ENCODE measurements at regions not wholly inside any gene's neighbourhood (a gene's known extent, or its start where the extent isn't known, plus 50 kb on each side); places are given as distances from the start of the nearest gene placed in this dataset.
"Not testable (repeated sequence)": the region's sequence is repeated elsewhere in the genome, so short reads cannot be mapped to it uniquely, and the experiment has no call there.

DNA sequence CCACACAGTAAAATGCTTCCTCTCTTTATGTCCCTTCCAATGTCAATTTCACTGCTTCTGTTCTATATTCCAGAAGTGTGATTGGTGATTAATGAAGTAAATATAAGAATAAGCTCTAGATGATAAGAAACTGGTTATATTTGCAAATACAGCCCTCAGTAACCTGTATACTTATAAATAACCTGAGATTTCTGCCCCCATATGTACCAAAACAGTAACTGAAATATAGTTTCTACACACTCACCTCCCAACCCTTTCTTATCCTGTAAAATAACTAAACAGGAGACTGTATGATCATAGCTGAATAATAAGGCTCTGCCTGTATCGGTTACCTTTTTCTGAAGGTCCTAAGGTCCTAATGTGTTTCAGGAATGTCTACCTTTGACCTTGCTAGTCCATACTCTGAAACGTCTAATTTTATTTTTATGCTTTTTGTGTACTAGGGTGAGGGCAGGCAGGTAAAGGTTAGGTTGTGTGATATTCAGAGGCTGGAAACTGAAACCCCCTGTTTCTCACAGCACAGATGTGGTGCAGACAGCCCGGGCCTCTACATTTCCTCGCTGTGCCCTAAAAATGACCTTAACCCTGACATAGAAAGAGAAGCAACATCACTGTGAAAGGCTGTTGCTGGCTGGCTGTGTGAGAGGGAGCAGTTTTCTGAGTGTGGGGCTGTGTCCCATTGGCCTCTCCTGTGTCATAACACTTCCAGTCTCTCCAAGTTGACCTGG lies 378.8 kb downstream of the CENPW start:
- no peak for DNase-seq (ENCODE audit: low read depth in 4 of 6, low spot score in 6 of 6)
- H3K27me3 ChIP-seq (ENCODE audit: control insufficient read depth, insufficient read depth, low read length), result no peaks in the 10 kb centered on the region
- WGBS (ENCODE audit: insufficient coverage), result 88% methylated on average over 2 of the region's 4 CpGs
- no peaks in the 10 kb centered on the region for H3K36me3 ChIP-seq (ENCODE audit: control insufficient read depth, insufficient read depth, low read length)
- H3K9me3 ChIP-seq (ENCODE audit: control insufficient read depth, insufficient read depth, low read length), result no peaks in the 10 kb centered on the region
- no peaks in the 10 kb centered on the region for H3K4me1 ChIP-seq (ENCODE audit: control insufficient read depth, insufficient read depth, low read length)
- no peak overlapping the region for H3K4me3 ChIP-seq (ENCODE audit: low read depth, low read length)
- H3K27ac ChIP-seq (ENCODE audit: low read depth, low read length), result no peak overlapping the region

DNA sequence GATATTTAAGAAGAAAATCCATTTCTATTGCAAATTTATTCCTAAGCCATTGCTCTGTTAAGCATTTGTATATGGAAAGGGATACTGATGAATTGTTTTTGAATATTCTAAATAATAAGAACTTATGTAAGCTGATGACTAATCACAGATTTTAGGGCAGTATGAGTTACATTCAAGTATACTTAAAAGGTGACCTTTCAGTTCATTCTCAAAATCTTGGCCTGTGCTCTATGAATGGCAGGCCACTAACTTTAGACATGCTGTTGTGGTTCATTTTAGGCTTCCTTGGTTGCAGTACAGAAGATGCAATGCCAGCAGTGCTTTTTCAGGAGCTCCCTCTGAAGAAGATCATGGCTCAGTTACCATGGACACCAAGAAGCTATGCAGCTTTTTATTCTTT lies 380.4 kb downstream of the CENPW start:
- DNase-seq (ENCODE audit: low read depth in 4 of 6, low spot score in 6 of 6), result no peak
- H3K4me3 ChIP-seq (ENCODE audit: low read depth, low read length), result no peak overlapping the region

DNA sequence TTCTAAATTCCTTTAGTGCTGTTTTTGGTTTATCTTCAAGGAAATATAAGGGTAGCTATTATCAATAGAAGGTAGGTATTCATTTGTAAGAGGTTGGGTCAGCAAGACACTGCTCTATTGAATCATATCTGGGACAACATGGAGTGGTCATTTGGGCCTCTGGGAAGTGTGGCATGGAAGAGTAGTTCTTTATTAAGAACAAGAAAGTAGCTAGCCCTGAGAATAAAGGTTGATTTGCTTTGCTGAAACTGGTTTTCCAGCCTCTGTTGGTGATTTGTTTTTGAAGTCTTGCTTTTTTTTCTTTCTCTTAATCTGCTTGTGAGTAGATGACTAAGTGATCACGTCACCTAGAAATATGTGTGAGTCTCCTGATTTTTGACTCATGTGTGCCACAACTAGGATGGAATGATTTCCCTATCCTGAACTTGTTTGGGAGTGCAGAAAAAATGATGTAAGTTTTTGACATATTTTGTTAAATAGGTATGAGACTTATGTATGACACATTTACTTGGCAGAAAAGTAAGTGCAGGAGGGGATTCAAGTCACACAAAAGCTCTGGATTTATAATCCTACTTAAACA lies 381.8 kb downstream of the CENPW start:
- H3K36me3 ChIP-seq (ENCODE audit: control insufficient read depth, insufficient read depth, low read length), result no peaks in the 10 kb centered on the region
- H3K9me3 ChIP-seq (ENCODE audit: control insufficient read depth, insufficient read depth, low read length), result no peaks in the 10 kb centered on the region
- WGBS (ENCODE audit: insufficient coverage), result 100% methylated on average over 1 of the region's 1 CpG
- H3K27me3 ChIP-seq (ENCODE audit: control insufficient read depth, insufficient read depth, low read length), result no peaks in the 10 kb centered on the region
- DNase-seq (ENCODE audit: low read depth in 4 of 6, low spot score in 6 of 6), result no peak
- no peak overlapping the region for H3K27ac ChIP-seq (ENCODE audit: low read depth, low read length)
- H3K4me1 ChIP-seq (ENCODE audit: control insufficient read depth, insufficient read depth, low read length), result no peaks in the 10 kb centered on the region
- no peak overlapping the region for H3K4me3 ChIP-seq (ENCODE audit: low read depth, low read length)

More for the DNA sequence above, 380.4 kb downstream of the CENPW start:
- Histone ChIP-seq H3K4me1 (ENCODE audit: control insufficient read depth, insufficient read depth, low read length) (no peaks in the 10 kb centered on the region), H3K27ac (ENCODE audit: low read depth, low read length) (no peak overlapping the region), H3K36me3 (ENCODE audit: control insufficient read depth, insufficient read depth, low read length) (no peaks in the 10 kb centered on the region), H3K9me3 (ENCODE audit: control insufficient read depth, insufficient read depth, low read length) (no peaks in the 10 kb centered on the region), H3K27me3 (ENCODE audit: control insufficient read depth, insufficient read depth, low read length) (no peaks in the 10 kb centered on the region)

DNA sequence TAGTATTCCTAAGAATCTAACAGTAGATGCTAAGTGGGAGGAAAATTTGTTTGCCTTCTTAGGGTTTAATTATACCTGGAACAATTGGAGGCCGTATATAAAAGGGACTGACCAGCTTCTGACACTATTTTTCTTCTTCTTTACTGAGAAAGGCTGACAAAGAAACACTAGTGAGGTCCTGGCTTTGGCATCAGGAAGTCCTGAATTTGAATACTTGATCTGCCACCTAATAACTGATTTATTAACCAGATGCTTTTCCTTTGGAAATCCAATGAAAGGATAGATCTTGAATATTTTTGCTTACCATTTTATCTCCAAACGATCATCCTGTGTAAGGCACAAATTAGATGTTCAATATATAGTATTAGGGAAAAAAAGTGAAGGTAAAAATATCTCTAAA lies 382.5 kb downstream of the CENPW start:
- no peaks in the 10 kb centered on the region for H3K4me1 ChIP-seq (ENCODE audit: control insufficient read depth, insufficient read depth, low read length)
- WGBS (ENCODE audit: insufficient coverage), result no CpG with 5 or more reads among the region's 2 CpGs
- DNase-seq (ENCODE audit: low read depth in 4 of 6, low spot score in 6 of 6), result no peak
- H3K9me3 ChIP-seq (ENCODE audit: control insufficient read depth, insufficient read depth, low read length), result no peaks in the 10 kb centered on the region
- H3K27ac ChIP-seq (ENCODE audit: low read depth, low read length), result no peak overlapping the region
- no peak overlapping the region for H3K4me3 ChIP-seq (ENCODE audit: low read depth, low read length)
- H3K36me3 ChIP-seq (ENCODE audit: control insufficient read depth, insufficient read depth, low read length), result no peaks in the 10 kb centered on the region
- no peaks in the 10 kb centered on the region for H3K27me3 ChIP-seq (ENCODE audit: control insufficient read depth, insufficient read depth, low read length)

DNA sequence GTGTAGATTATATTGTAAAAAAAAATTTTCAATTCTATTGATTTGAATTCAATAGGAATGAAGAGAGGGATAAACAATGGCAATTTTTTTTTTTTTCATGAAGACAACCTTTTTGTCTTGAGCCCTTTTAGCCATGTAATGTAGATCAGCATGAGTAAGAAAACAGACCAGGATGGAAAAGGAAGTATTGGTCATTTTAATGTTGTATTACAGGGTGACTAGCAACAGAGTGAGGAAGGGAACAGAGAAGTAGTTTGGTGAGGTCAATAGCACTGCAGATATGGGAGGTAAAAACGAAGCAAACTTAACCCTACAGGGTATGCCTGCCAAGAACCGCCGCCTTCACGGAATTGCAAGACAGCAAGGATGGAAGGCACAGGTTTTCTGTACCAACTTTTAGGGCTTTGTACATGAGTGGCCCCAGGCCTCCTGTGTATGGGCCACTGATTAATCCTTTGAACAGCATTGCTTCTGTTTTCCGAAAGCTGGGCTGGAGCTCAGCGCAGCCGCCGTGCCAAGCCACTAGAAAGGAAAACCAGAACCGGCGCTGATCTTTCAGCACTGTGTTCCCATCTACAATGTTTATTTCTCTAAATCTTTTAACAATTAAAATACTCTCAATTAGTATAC lies 383.7 kb downstream of the CENPW start:
- Histone ChIP-seq H3K4me3 (ENCODE audit: low read depth, low read length) (no peak overlapping the region), H3K4me1 (ENCODE audit: control insufficient read depth, insufficient read depth, low read length) (no peaks in the 10 kb centered on the region), H3K27ac (ENCODE audit: low read depth, low read length) (no peak overlapping the region), H3K27me3 (ENCODE audit: control insufficient read depth, insufficient read depth, low read length) (no peaks in the 10 kb centered on the region), H3K9me3 (ENCODE audit: control insufficient read depth, insufficient read depth, low read length) (no peaks in the 10 kb centered on the region), H3K36me3 (ENCODE audit: control insufficient read depth, insufficient read depth, low read length) (no peaks in the 10 kb centered on the region)
- DNase-seq (ENCODE audit: low read depth in 4 of 6, low spot score in 6 of 6), result no peak
- 98% methylated on average over 10 of the region's 10 CpGs for WGBS (ENCODE audit: insufficient coverage)

DNA sequence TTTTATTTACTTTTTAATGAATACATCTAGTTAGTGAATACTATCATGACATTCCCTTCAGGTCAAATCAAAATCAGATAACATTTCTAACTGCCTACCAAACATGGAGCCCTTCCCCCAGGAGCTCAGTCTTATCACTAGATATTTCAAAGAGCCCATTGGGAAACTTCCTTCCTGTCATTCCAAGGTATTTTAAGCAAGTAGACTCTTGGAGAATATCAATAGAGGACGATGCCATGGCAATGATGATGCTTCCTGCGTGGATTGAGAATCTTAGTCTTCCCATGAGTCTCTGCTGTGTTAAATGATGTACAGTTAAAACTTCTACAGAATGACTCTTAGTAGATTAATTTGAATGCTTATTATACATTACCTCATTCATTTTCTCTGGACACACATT lies 384.9 kb downstream of the CENPW start:
- WGBS (ENCODE audit: insufficient coverage), result no CpG with 5 or more reads among the region's 2 CpGs
- H3K4me1 ChIP-seq (ENCODE audit: control insufficient read depth, insufficient read depth, low read length), result no peaks in the 10 kb centered on the region
- H3K4me3 ChIP-seq (ENCODE audit: low read depth, low read length), result no peak overlapping the region
- no peaks in the 10 kb centered on the region for H3K27me3 ChIP-seq (ENCODE audit: control insufficient read depth, insufficient read depth, low read length)
- H3K9me3 ChIP-seq (ENCODE audit: control insufficient read depth, insufficient read depth, low read length), result no peaks in the 10 kb centered on the region
- DNase-seq (ENCODE audit: low read depth in 4 of 6, low spot score in 6 of 6), result no peak
- no peaks in the 10 kb centered on the region for H3K36me3 ChIP-seq (ENCODE audit: control insufficient read depth, insufficient read depth, low read length)
- no peak overlapping the region for H3K27ac ChIP-seq (ENCODE audit: low read depth, low read length)

DNA sequence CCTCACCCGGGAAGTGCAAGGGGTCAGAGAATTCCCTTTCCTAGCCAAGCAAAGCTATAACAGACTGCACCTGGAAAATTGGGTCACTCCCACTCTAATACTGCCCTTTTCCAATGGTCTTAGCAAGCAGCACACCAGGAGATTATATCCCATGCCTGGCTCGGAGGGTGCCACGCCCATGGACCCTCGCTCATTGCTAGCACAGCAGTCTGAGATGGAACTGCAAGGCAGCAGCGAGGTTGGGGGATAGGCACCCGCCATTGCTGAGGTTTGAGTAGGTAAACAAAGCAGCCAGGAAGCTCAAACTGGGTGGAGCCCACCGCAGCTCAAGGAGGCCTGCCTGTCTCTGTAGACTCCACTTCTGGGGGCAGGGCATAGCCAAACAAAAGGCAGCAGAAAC lies 386.5 kb downstream of the CENPW start:
- H3K27me3 ChIP-seq (ENCODE audit: control insufficient read depth, insufficient read depth, low read length); H3K36me3 ChIP-seq (ENCODE audit: control insufficient read depth, insufficient read depth, low read length); H3K27ac ChIP-seq (ENCODE audit: low read depth, low read length); H3K4me3 ChIP-seq (ENCODE audit: low read depth, low read length); H3K9me3 ChIP-seq (ENCODE audit: control insufficient read depth, insufficient read depth, low read length); DNase-seq (ENCODE audit: low read depth in 4 of 6, low spot score in 6 of 6); H3K4me1 ChIP-seq (ENCODE audit: control insufficient read depth, insufficient read depth, low read length): not testable (repeated sequence)
- 93% methylated on average over 4 of the region's 7 CpGs for WGBS (ENCODE audit: insufficient coverage)

DNA sequence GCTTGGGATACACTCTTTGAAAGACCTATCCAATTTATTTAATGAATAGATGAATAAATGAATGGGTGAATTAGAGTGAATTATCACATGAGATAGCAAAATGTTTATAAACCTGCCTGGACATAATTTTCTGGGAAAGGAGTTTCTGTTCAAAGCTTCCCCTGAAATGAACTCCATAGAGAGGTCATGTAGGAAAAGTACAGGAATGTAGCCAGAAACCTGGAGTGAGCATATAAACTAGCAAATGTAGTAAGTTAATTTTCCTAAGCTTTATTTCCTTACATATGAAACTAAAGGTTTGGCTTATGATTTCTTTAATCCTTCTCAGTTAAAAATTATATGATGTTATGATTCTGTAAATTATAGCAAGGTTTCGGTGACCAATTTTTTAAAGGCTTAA lies 380.3 kb upstream of the RSPO3 start:
- Histone ChIP-seq H3K36me3 (ENCODE audit: control insufficient read depth, insufficient read depth, low read length) (no peaks in the 10 kb centered on the region), H3K27ac (ENCODE audit: low read depth, low read length) (no peak overlapping the region), H3K4me1 (ENCODE audit: control insufficient read depth, insufficient read depth, low read length) (no peaks in the 10 kb centered on the region), H3K9me3 (ENCODE audit: control insufficient read depth, insufficient read depth, low read length) (no peaks in the 10 kb centered on the region), H3K4me3 (ENCODE audit: low read depth, low read length) (no peak overlapping the region), H3K27me3 (ENCODE audit: control insufficient read depth, insufficient read depth, low read length) (no peaks in the 10 kb centered on the region)
- no CpG with 5 or more reads among the region's 1 CpG for WGBS (ENCODE audit: insufficient coverage)
- DNase-seq (ENCODE audit: low read depth in 4 of 6, low spot score in 6 of 6), result peak in 1 of 6 donors; percentile 7

DNA sequence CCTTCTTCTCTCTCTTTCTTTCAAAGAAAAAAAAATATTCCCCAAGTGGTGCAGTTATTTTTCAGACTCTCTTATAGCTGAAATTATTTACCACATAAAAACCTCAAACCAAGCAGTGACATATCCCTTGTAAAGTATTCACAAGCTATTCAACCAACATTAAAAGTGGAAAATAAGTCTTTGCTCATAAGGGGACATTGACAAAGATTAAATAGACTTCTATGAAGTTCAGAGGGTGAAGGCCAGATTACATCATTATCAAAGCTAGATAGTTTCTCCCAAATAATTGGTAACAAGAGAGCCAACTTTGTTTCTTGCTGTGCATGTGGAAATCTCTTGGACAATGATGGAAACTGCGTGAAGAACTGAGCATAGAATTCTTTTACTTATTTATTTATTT lies 379.8 kb upstream of the RSPO3 start:
- H3K27me3 ChIP-seq (ENCODE audit: control insufficient read depth, insufficient read depth, low read length), result no peaks in the 10 kb centered on the region
- H3K9me3 ChIP-seq (ENCODE audit: control insufficient read depth, insufficient read depth, low read length), result no peaks in the 10 kb centered on the region
- H3K36me3 ChIP-seq (ENCODE audit: control insufficient read depth, insufficient read depth, low read length), result no peaks in the 10 kb centered on the region
- H3K4me3 ChIP-seq (ENCODE audit: low read depth, low read length), result no peak overlapping the region
- H3K4me1 ChIP-seq (ENCODE audit: control insufficient read depth, insufficient read depth, low read length), result no peaks in the 10 kb centered on the region
- no peak for DNase-seq (ENCODE audit: low read depth in 4 of 6, low spot score in 6 of 6)
- no peak overlapping the region for H3K27ac ChIP-seq (ENCODE audit: low read depth, low read length)
- no CpG with 5 or more reads among the region's 1 CpG for WGBS (ENCODE audit: insufficient coverage)

DNA sequence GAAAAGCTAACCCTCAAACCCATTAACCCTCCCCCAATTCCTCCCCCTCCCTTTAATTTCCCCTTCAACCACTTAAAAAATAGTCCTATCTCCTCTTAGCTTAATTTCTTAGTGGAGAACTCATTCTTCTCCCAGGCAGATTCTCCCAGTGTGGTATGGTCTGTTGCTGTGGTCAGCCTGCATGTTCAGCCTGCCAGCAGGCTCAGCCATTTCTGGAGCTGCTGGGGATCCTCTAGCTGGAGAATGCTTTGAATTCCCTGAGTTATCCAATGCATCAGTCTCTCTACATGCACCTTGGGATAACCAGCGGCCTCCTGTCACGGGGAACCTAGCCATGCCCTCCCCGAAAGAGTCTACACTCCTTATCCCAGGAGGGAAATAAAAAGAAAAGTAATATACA lies 375.4 kb upstream of the RSPO3 start:
- Histone ChIP-seq H3K36me3 (ENCODE audit: control insufficient read depth, insufficient read depth, low read length) (no peaks in the 10 kb centered on the region), H3K4me1 (ENCODE audit: control insufficient read depth, insufficient read depth, low read length) (no peaks in the 10 kb centered on the region), H3K4me3 (ENCODE audit: low read depth, low read length) (no peak overlapping the region), H3K9me3 (ENCODE audit: control insufficient read depth, insufficient read depth, low read length) (no peaks in the 10 kb centered on the region), H3K27ac (ENCODE audit: low read depth, low read length) (no peak overlapping the region), H3K27me3 (ENCODE audit: control insufficient read depth, insufficient read depth, low read length) (no peaks in the 10 kb centered on the region)
- no CpG with 5 or more reads among the region's 3 CpGs for WGBS (ENCODE audit: insufficient coverage)
- DNase-seq (ENCODE audit: low read depth in 4 of 6, low spot score in 6 of 6), result no peak
